Spleen (tissue), 11 donors: ENCODE measurements at regions not wholly inside any gene's neighbourhood (a gene's known extent, or its start where the extent isn't known, plus 50 kb on each side); places are given as distances from the start of the nearest gene placed in this dataset.

Experiments
- DNase-seq: peaks from one replicate; pipeline ENCODE4 v3.0.0-alpha.2; 2020
- H3K27ac ChIP-seq, 8 donors: fragments of 200-600 bp; sonication (generic) in 7 of 8; 1 replicate in 4 of 8; 2 replicates in 4 of 8; pipeline versions ENCODE4 v1.5.0 to v1.8.0; 2016 to 2021; ENCODE audit warnings: inconsistent platforms in 4 of 8, mild to moderate bottlenecking in 4 of 8, moderate library complexity in 1 of 8
- H3K27me3 ChIP-seq, 7 donors: fragments of 200-600 bp; sonication (generic) in 6 of 7; replicated peaks in 1 of 7; 1 replicate in 4 of 7; 2 replicates in 3 of 7; pipeline versions ENCODE4 v1.5.0 to v1.8.0; 2016 to 2021; ENCODE audit warnings: inconsistent platforms in 3 of 7, mild to moderate bottlenecking in 1 of 7
- H3K36me3 ChIP-seq, 6 donors: fragments of 200-600 bp; sonication (generic) in 5 of 6; 1 replicate in 4 of 6; 2 replicates in 2 of 6; pipeline versions ENCODE4 v1.5.0 to v1.8.0; 2016 to 2021; ENCODE audit warnings: inconsistent platforms in 2 of 6
- H3K4me1 ChIP-seq, 6 donors: fragments of 200-600 bp; sonication (generic) in 5 of 6; 1 replicate in 3 of 6; 2 replicates in 3 of 6; pipeline versions ENCODE4 v1.5.0 to v1.8.0; 2016 to 2021; ENCODE audit warnings: inconsistent platforms in 3 of 6
- H3K4me3 ChIP-seq, 8 donors: fragments of 200-600 bp; sonication (generic) in 7 of 8; 1 replicate in 4 of 8; 2 replicates in 4 of 8; pipeline versions ENCODE4 v1.5.0 to v1.8.0; 2016 to 2021; ENCODE audit warnings: inconsistent platforms in 4 of 8, mild to moderate bottlenecking in 4 of 8, moderate library complexity in 2 of 8
- H3K9me3 ChIP-seq, 8 donors: fragments of 200-600 bp; sonication (generic) in 7 of 8; 1 replicate in 4 of 8; 2 replicates in 4 of 8; pipeline versions ENCODE4 v1.5.0 to v1.8.0; 2016 to 2021; ENCODE audit warnings: inconsistent platforms in 4 of 8
- POLR2A ChIP-seq, 3 donors: fragments of 450-650 bp; IDR thresholded peaks; one replicate each; pipeline ENCODE4 v1.5.1; 2017; ENCODE audit warnings: antibody characterized with exemption in 3 of 3, mild to moderate bottlenecking in 1 of 3
- POLR2AphosphoS5 ChIP-seq, 3 donors: sonication (generic); formaldehyde crosslinking; IDR thresholded peaks; one replicate each; pipeline ENCODE4 v1.5.1; 2017; ENCODE audit warnings: antibody characterized with exemption in 3 of 3
- WGBS, 5 donors: extraction: QIAGEN DNeasy Blood & Tissue Kit in 3 of 5; methylation state at CpG; one replicate each; pipeline versions ENCODE4 v1.1.5 to v1.1.7; 2013 to 2018; 5-methylcytosine and 5-hydroxymethylcytosine counted together
- intact Hi-C: fragments of 100-400 bp; cut with DNase I; formaldehyde crosslinking; loops from one replicate; pipeline ENCODE4 v1.15.0; 2023; ENCODE audit warnings: low total_unique reads
- small RNA-seq, 4 donors: library from RNA; depleted of rRNA; stranded (forward); fragments of <200 nt; gene quantifications; one replicate each; pipeline ENCODE3, GENCODE V24; 2016
- TF ChIP-seq, protein P1 (sequence below), 11 experiments: fragments of 200-600 bp in 7 of 11; fragments of 450-650 bp in 4 of 11; sonication (generic) in 4 of 11; IDR thresholded peaks in 8 of 11; conservative IDR thresholded peaks in 3 of 11; 1 replicate in 7 of 11; 2 replicates in 4 of 11; pipeline versions ENCODE4 v1.4.0 to v1.8.0; 2016 to 2021; ENCODE audit warnings: antibody characterized with exemption in 11 of 11, inconsistent platforms in 4 of 11, mild to moderate bottlenecking in 1 of 11
- donor health status: healthy with polysubstance abuse.
- donor health status: DM: no; HTN: no; CAD: no; lungs with moderate emphysema.
- donor health status: DM: no; HTN: no; CAD: no.
- donor health status: Bipolar disorder and iron deficiency.
- donor health status: healthy.
- donor health status: DM: no; HTN: no; CAD: no.
- donor health status: DM: yes; HTN: yes; CAD: no.

- TF ChIP-seq, protein P1, sequence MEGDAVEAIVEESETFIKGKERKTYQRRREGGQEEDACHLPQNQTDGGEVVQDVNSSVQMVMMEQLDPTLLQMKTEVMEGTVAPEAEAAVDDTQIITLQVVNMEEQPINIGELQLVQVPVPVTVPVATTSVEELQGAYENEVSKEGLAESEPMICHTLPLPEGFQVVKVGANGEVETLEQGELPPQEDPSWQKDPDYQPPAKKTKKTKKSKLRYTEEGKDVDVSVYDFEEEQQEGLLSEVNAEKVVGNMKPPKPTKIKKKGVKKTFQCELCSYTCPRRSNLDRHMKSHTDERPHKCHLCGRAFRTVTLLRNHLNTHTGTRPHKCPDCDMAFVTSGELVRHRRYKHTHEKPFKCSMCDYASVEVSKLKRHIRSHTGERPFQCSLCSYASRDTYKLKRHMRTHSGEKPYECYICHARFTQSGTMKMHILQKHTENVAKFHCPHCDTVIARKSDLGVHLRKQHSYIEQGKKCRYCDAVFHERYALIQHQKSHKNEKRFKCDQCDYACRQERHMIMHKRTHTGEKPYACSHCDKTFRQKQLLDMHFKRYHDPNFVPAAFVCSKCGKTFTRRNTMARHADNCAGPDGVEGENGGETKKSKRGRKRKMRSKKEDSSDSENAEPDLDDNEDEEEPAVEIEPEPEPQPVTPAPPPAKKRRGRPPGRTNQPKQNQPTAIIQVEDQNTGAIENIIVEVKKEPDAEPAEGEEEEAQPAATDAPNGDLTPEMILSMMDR (IDR thresholded peaks at IDR 0.05 in 8 of 11, conservative IDR thresholded peaks at IDR 0.05 in 3 of 11) = no peak
- no peak for TF ChIP-seq POLR2AphosphoS5 (IDR thresholded peaks at IDR 0.05)
- TF ChIP-seq POLR2A (IDR thresholded peaks at IDR 0.05) = no peak
- intact Hi-C loops = no loop called here
- H3K4me3 ChIP-seq = no peak overlapping the region
- WGBS, 5 donors = 77 to 87% (median 86%) methylated on average over 6 of the region's 6 CpGs
- H3K36me3 ChIP-seq = no peaks in the 10 kb centered on the region
- H3K9me3 ChIP-seq = no peaks in the 10 kb centered on the region
- no peaks in the 10 kb centered on the region for H3K27me3 ChIP-seq
- H3K4me1 ChIP-seq = peaks cover 0 to 7% (median 0%) of the 10 kb centered on the region in 6 donors
- no peak overlapping the region for H3K27ac ChIP-seq
- DNase-seq = no peak
Measured at GRCh38 chr7:106813705-106814305, 51.3 kb upstream of the PIK3CG start.

DNA sequence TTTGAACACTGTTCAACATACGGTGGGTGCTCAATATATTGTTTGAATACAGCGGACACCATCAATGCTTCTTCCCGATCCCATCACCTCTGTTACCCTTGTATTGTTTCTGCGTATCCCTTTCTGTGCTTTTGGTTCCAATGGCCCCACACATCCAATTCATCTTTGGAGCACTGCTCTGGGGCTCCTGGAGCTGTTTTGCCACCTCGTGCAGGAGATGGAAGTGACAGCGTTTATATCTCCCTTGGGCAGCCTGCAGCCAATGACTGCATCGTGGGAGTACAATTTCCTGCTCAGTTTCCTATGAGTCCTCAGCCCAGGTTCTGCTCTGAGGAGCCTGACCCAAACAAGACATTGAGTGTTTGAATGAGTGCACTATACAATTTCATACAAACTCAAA, 50.2 kb upstream of the PIK3CG start:
- no peak overlapping the region for H3K4me3 ChIP-seq
- WGBS, 5 donors = 59 to 68% (median 63%) methylated on average over 7 of the region's 7 CpGs
- intact Hi-C loops = no loop called here

More for the DNA sequence above, 50.2 kb upstream of the PIK3CG start:
- H3K36me3 ChIP-seq = no peaks in the 10 kb centered on the region
- H3K27me3 ChIP-seq = no peaks in the 10 kb centered on the region
- no peak for DNase-seq
- no peak overlapping the region for H3K27ac ChIP-seq
- TF ChIP-seq, protein P1 (IDR thresholded peaks at IDR 0.05 in 8 of 11, conservative IDR thresholded peaks at IDR 0.05 in 3 of 11) = no peak
- TF ChIP-seq POLR2AphosphoS5 (IDR thresholded peaks at IDR 0.05) (no peak), POLR2A (IDR thresholded peaks at IDR 0.05) (no peak)
- H3K4me1 ChIP-seq = peaks cover 0 to 7% (median 0%) of the 10 kb centered on the region in 6 donors
- H3K9me3 ChIP-seq = no peaks in the 10 kb centered on the region

Small RNA genes lying in the stretch of these regions (small RNA-seq; reads per million reads assigned to genes)
- 0 reads per million in 4 donors for gene RNA5SP236
